ENCODE measurements at regions not wholly inside any gene's neighbourhood (a gene's known extent, or its start where the extent isn't known, plus 50 kb on each side); places are given as distances from the start of the nearest gene placed in this dataset.
A peak's percentile ranks its signal among the peaks of the same experiment; 100 is the strongest.

DNA sequence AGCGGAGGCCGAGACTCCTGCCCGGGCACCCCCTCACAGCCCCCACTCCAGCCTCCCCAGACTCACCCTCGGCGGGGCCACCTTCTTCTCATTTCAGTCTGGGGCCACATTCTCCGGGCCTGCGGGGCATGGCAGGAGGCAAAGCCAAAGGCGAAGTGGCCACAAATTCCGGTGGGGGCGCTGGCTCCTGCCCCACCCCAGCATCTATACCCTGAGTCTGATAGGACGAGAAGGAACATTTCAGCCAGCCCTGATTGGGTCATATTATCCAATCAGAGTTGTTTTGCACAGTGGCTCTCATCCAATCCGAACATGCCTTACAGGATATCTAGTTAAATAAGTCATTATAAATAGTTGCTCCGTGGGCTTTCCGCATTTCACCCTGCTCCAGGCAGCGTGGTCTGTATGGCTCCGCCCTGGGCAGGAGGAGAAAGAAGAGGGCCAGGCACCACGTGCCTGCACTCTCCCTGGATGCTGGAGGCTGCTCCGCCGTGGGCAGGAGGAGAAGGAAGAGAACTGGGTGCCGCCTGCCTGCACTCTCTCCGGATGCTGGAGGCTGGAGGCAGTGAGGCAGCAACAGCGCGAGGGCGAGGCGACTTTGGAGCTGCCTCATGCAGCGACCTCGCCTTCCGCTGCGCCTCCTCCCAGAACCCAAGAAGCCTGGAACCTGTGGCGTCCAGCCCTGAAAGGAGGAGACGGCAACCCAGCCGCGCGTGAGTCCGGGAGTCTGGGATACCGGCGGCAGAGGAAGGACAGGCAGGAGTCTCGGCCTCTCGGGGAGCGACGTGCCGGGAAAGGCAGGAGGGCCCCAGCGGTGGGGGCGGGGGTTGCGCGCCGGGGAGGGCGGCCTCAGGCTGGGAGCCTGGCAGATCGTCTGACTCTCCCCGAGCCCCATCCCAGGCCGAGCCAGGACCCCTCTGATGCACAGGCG is 162.9 kb downstream of the ZNF33B start:
- H3K4me3 ChIP-seq (ENCODE audit: low read depth, low read length) = peak overlapping the region; percentile 78
- no peak for DNase-seq (ENCODE audit: low read depth)
- TF ChIP-seq, protein P1, sequence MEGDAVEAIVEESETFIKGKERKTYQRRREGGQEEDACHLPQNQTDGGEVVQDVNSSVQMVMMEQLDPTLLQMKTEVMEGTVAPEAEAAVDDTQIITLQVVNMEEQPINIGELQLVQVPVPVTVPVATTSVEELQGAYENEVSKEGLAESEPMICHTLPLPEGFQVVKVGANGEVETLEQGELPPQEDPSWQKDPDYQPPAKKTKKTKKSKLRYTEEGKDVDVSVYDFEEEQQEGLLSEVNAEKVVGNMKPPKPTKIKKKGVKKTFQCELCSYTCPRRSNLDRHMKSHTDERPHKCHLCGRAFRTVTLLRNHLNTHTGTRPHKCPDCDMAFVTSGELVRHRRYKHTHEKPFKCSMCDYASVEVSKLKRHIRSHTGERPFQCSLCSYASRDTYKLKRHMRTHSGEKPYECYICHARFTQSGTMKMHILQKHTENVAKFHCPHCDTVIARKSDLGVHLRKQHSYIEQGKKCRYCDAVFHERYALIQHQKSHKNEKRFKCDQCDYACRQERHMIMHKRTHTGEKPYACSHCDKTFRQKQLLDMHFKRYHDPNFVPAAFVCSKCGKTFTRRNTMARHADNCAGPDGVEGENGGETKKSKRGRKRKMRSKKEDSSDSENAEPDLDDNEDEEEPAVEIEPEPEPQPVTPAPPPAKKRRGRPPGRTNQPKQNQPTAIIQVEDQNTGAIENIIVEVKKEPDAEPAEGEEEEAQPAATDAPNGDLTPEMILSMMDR (conservative IDR thresholded peaks at IDR 0.05; ENCODE audit: low read depth, low read length) = no peak

DNA sequence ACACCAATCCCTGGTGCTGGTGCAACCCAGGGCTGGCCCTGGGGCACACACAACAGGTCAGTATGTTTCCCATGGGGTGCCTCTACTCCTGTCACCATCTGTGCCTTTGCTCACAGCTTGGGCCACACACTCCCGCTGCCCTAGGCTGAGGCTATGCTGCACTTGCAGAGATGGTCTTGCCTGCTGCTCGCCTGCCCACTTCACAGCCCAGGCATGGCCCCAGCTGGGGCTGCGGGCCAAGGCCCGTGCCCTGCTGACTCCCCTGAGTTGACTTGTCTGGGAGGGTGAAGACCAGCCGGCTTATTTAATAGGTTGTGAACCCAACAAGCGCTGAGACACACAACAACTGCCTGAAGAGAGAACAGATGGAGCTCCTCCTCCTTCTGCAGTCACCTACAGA is 184.1 kb downstream of the ZNF33B start:
- H3K4me3 ChIP-seq (ENCODE audit: low read depth, low read length) = no peak overlapping the region
- DNase-seq (ENCODE audit: low read depth) = no peak
- TF ChIP-seq, protein P1 (conservative IDR thresholded peaks at IDR 0.05; ENCODE audit: low read depth, low read length) = no peak

DNA sequence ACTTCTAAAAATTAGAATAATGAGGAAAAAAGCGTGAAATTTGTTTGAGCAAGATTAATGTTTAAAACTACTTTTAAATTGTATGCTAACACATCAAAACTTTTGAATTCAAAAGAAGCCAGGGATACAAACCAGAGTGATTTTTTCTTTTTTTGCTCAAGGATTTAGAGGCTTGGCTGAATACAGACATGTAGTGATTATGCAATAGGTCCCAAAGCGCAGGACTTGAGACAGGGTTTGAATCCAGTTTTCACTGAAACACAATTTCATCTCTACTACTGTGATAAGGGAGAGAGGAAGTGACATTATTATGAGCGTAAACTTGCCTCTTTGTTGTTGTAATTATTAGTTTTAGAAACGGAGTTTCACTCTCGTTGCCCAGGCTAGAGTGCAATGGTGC is 207.3 kb downstream of the ZNF33B start:
- TF ChIP-seq, protein P1 (conservative IDR thresholded peaks at IDR 0.05; ENCODE audit: low read depth, low read length) = no peak
- no peak overlapping the region for H3K4me3 ChIP-seq (ENCODE audit: low read depth, low read length)
- no peak for DNase-seq (ENCODE audit: low read depth)

- DNase-seq (ENCODE audit: low read depth) = no peak
- TF ChIP-seq, protein P1 (conservative IDR thresholded peaks at IDR 0.05; ENCODE audit: low read depth, low read length) = peak; percentile 54
- H3K4me3 ChIP-seq (ENCODE audit: low read depth, low read length) = no peak overlapping the region
Measured at GRCh38 chr10:42428534-42428933, 209.8 kb downstream of the ZNF33B start.

- no peak for DNase-seq (ENCODE audit: low read depth)
- H3K4me3 ChIP-seq (ENCODE audit: low read depth, low read length) = no peak overlapping the region
- TF ChIP-seq, protein P1 (conservative IDR thresholded peaks at IDR 0.05; ENCODE audit: low read depth, low read length) = no peak
Measured at GRCh38 chr10:42422911-42423310, 215.5 kb downstream of the ZNF33B start.

DNA sequence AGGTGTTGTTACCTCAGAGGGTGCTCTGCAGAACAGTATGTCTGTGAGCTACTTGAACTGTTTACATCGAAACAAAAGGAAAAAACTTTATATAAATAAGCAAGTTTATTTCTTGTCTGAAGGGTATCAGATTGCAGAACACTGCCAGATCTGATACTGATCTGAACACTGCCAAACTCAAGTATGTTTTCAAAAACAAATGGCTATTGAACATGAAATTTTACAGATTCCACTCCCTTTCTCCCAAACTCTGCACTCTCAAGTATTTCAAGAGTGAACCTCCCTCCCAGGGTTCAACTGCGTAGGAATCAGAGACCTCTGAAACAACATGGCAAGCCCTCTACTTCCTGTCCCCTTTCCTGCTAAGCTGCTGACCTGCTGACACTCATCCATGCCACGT is 216.6 kb downstream of the ZNF33B start:
- TF ChIP-seq, protein P1 (conservative IDR thresholded peaks at IDR 0.05; ENCODE audit: low read depth, low read length) = no peak
- no peak overlapping the region for H3K4me3 ChIP-seq (ENCODE audit: low read depth, low read length)
- DNase-seq (ENCODE audit: low read depth) = no peak

GRCh38 chr10:42419789-42420188 is 218.6 kb downstream of the ZNF33B start:
- no peak overlapping the region for H3K4me3 ChIP-seq (ENCODE audit: low read depth, low read length)
- TF ChIP-seq, protein P1 (conservative IDR thresholded peaks at IDR 0.05; ENCODE audit: low read depth, low read length) = no peak
- DNase-seq (ENCODE audit: low read depth) = no peak

Data from epithelial cell of proximal tubule (primary cell).